Liver (tissue), 8 donors: ENCODE measurements at regions not wholly inside any gene's neighbourhood (a gene's known extent, or its start where the extent isn't known, plus 50 kb on each side); places are given as distances from the start of the nearest gene placed in this dataset.
"Not testable (repeated sequence)": the region's sequence is repeated elsewhere in the genome, so short reads cannot be mapped to it uniquely, and the experiment has no call there.

ENCODE experiments used
- DNase-seq: peaks from one replicate; pipeline ENCODE4 v3.0.0-alpha.2; 2017; ENCODE audit warnings: low spot score
- H3K27ac ChIP-seq, 2 donors: one replicate each; pipeline ENCODE4 v1.7.0; 2013; ENCODE audit warnings: inconsistent platforms in 2 of 2, low read length in 2 of 2, control low read depth in 1 of 2, low read depth in 1 of 2, mild to moderate bottlenecking in 1 of 2
- H3K27me3 ChIP-seq, 4 donors: one replicate each; pipeline versions ENCODE4 v1.6.1 to v1.7.0; 2013; ENCODE audit warnings: low read length in 3 of 4, inconsistent platforms in 1 of 4, mild to moderate bottlenecking in 1 of 4, moderate library complexity in 1 of 4; ENCODE audit not compliant: control insufficient read depth in 4 of 4, insufficient read depth in 4 of 4
- H3K36me3 ChIP-seq, 4 donors: one replicate each; pipeline versions ENCODE4 v1.6.1 to v1.7.0; 2013; ENCODE audit warnings: low read length in 3 of 4, mild to moderate bottlenecking in 3 of 4, low read depth in 1 of 4, moderate library complexity in 1 of 4; ENCODE audit not compliant: control insufficient read depth in 4 of 4, insufficient read depth in 3 of 4
- H3K4me1 ChIP-seq, 4 donors: one replicate each; pipeline versions ENCODE4 v1.6.1 to v1.7.0; 2013; ENCODE audit warnings: low read length in 3 of 4, mild to moderate bottlenecking in 3 of 4, moderate library complexity in 1 of 4; ENCODE audit not compliant: control insufficient read depth in 4 of 4, insufficient read depth in 4 of 4
- H3K4me3 ChIP-seq, 3 donors: one replicate each; pipeline versions ENCODE4 v1.6.1 to v1.7.0; 2013; ENCODE audit warnings: low read length in 3 of 3, control low read depth in 1 of 3, low read depth in 1 of 3, mild to moderate bottlenecking in 1 of 3
- H3K9ac ChIP-seq, 2 donors: one replicate each; pipeline ENCODE4 v1.7.0; 2013; ENCODE audit warnings: low read length in 2 of 2, mild to moderate bottlenecking in 2 of 2, moderate library complexity in 2 of 2, control low read depth in 1 of 2, low read depth in 1 of 2
- H3K9me3 ChIP-seq, 4 donors: one replicate each; pipeline versions ENCODE4 v1.6.1 to v1.7.0; 2013; ENCODE audit warnings: low read length in 3 of 4; ENCODE audit not compliant: control insufficient read depth in 4 of 4
- CTCF ChIP-seq: fragments of 150-350 bp; IDR thresholded peaks from 2 replicates; pipeline ENCODE4 v1.5.1; 2017; ENCODE audit warnings: improper control_type of control experiment, low read depth, low read length; ENCODE audit not compliant: missing input control
- HNF4A ChIP-seq, 2 donors: conservative IDR thresholded peaks; 2 replicates each; pipeline ENCODE4 v1.6.1; 2016; ENCODE audit warnings: antibody characterized with exemption in 2 of 2, mild to moderate bottlenecking in 2 of 2
- REST ChIP-seq: IDR thresholded peaks from 2 replicates; pipeline ENCODE4 v1.6.1; 2016; ENCODE audit warnings: antibody characterized with exemption, mild to moderate bottlenecking
- WGBS: extraction: QIAGEN DNeasy Blood & Tissue Kit; methylation state at CpG from one replicate; pipeline ENCODE4 v1.1.7; 2013; 5-methylcytosine and 5-hydroxymethylcytosine counted together
- TF ChIP-seq, protein P1 (sequence below): IDR thresholded peaks from 2 replicates; pipeline ENCODE4 v1.6.1; 2016; ENCODE audit warnings: antibody characterized with exemption
- donor health status: healthy.
- donor health status: healthy.
- donor health status: healthy.
- donor health status: healthy.
- donor health status: healthy.

- TF ChIP-seq REST: no peak
These were observed 400.0 kb upstream of the LCORL start (continued) for GRCh38 chr4:18421519-18421918.

DNA sequence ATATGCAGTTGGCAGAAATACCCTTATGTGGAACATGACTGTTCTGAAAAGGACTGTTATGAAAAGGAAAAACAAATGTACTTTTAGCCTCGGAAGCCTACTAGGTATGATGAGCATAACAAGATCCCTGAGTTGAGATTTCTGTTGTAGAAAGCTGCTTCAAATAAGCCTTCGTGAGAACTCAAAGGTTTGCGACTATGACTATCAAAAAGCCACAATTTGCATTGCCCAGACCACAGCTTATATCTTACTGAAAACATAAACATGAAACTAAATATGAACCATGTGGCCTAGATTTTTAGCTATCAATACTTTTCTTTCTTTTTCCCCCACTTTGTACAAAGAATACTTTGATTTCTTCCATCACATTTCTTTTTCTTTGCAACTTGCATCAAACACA is 398.2 kb upstream of the LCORL start:
- no peak for DNase-seq
- H3K9ac ChIP-seq: no peak overlapping the region
- no peaks in the 10 kb centered on the region for H3K4me1 ChIP-seq
- H3K27me3 ChIP-seq: no peaks in the 10 kb centered on the region
- H3K4me3 ChIP-seq: no peak overlapping the region
- H3K36me3 ChIP-seq: no peaks in the 10 kb centered on the region
- 82% methylated on average over 3 of the region's 3 CpGs for WGBS
- TF ChIP-seq HNF4A (conservative IDR thresholded peaks at IDR 0.05) (no peak), CTCF (no peak)
- TF ChIP-seq, protein P1, sequence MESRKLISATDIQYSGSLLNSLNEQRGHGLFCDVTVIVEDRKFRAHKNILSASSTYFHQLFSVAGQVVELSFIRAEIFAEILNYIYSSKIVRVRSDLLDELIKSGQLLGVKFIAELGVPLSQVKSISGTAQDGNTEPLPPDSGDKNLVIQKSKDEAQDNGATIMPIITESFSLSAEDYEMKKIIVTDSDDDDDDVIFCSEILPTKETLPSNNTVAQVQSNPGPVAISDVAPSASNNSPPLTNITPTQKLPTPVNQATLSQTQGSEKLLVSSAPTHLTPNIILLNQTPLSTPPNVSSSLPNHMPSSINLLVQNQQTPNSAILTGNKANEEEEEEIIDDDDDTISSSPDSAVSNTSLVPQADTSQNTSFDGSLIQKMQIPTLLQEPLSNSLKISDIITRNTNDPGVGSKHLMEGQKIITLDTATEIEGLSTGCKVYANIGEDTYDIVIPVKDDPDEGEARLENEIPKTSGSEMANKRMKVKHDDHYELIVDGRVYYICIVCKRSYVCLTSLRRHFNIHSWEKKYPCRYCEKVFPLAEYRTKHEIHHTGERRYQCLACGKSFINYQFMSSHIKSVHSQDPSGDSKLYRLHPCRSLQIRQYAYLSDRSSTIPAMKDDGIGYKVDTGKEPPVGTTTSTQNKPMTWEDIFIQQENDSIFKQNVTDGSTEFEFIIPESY: no peak
- peaks cover 0 to 4% (median 0%) of the 10 kb centered on the region in 4 donors for H3K9me3 ChIP-seq
- no peak overlapping the region for H3K27ac ChIP-seq

DNA sequence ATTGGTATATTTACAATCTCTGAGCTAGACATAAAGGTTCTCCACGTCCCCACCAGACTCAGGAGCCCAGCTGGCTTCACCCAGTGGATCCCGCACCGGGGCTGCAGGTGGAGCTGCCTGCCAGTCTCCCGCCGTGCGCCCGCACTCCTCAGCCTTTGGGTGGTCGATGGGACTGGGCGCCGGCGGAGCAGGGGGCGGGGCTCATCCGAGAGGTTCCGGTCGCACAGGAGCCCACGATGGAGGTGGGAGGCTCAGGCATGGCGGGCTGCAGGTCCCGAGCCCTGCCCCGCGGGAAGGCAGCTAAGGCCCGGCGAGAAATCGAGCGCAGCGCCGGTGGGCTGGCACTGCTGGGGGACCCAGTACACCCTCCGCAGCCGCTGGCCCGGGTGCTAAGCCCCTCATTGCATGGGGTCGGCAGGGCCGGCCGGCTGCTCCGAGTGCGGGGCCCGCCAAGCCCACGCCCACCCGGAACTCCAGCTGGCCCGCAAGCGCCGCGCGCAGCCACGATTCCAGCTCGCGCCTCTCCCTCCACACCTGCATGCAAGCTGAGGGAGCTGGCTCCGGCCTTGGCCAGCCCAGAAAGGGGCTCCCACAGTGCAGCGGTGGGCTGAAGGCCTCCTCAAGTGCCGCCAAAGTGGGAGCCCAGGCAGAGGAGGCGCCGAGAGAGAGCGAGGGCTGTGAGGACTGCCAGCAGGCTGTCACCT is 396.8 kb upstream of the LCORL start:
- H3K9me3 ChIP-seq, H3K9ac ChIP-seq, H3K27ac ChIP-seq, H3K27me3 ChIP-seq, H3K4me1 ChIP-seq, H3K4me3 ChIP-seq, H3K36me3 ChIP-seq, DNase-seq: not testable (repeated sequence)
- 82% methylated on average over 51 of the region's 51 CpGs for WGBS

DNA sequence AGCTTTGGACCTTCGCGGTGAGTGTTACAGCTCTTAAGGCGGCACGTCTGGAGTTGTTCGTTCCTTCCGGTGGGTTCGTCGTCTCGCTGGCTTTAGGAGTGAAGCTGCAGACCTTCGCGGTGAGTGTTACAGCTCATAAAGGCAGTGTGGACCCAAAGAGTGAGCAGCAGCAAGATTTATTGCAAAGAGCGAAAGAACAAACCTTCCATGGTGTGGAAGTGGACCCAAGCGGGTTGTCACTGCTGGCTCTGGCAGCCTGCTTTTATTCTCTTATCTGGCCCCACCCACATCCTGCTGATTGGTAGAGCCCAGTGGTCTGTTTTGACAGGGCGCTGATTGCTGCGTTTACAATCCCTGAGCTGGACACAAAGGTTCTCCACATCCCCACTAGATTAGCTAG is 396.1 kb upstream of the LCORL start:
- H3K9ac ChIP-seq, H3K9me3 ChIP-seq, H3K27me3 ChIP-seq, H3K4me1 ChIP-seq, H3K27ac ChIP-seq, H3K36me3 ChIP-seq, H3K4me3 ChIP-seq, DNase-seq: not testable (repeated sequence)
- WGBS: 95% methylated on average over 15 of the region's 15 CpGs
